ENCODE measurements at regions not wholly inside any gene's neighbourhood (a gene's known extent, or its start where the extent isn't known, plus 50 kb on each side); places are given as distances from the start of the nearest gene placed in this dataset.

GRCh38 chr4:120524237-120524636 is 398.3 kb downstream of the PRDM5 start:
- no peak for DNase-seq

DNA sequence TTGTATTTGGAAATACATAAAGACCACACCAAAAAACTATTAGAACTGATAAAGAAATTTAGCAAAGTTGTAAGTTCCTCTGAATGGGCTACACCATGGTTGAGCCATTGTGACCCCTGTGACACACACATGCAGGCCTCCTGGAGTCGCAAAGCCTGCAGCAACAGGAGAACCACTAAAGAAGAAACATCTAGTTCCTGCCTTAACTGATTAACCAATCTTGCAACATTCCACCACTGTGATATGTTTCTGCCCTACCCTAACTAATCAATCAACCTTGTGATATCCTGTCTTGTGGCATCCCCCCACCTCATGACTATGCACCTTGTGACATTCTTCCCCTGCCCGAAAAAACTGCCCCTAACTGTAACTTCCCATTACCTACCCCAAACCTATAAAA is 401.8 kb downstream of the PRDM5 start:
- DNase-seq: no peak

GRCh38 chr4:120517966-120518365 is 404.6 kb downstream of the PRDM5 start:
- no peak for DNase-seq

GRCh38 chr4:120509719-120510118 is 412.8 kb downstream of the PRDM5 start:
- no peak for DNase-seq

DNA sequence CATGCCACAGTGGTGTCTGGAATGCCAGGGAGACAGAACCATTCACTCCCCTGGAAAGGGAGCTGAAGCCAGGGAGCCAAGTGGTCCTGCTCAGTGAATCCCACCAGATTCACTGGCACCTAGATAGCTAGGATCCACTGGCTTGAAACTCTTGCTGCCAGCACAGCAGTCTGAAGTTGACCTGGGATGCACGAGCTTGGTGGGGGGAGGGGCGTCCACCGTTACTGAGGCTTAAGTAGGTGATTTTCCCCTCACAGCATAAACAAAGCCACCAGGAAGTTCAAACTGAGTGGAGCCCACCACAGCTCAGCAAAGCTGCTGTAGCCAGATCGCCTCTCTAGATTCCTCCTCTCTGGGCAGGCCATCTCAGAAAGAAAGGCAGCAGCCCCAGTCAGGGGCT is 413.3 kb downstream of the PRDM5 start:
- no peak for DNase-seq

GRCh38 chr4:120508036-120508435 is 414.5 kb downstream of the PRDM5 start:
- DNase-seq: no peak

DNA sequence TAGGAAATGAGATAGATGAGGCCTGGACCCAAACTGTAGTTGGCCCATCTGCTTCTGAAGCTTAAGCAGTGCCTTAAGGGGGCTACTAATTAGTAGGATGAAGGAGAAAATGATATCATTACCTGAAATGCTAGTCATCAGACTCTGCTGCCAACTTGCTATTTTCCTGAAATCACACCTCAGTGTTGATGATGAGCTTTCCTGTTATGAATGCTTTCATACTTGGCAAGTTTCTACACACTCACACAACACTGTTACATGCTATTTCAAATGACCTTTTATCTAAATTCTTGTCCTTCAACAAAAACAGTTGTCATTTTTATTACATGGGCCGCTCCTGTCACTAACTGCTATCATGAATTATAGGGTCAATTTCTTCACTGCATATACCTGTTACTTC is 416.0 kb downstream of the PRDM5 start:
- DNase-seq: no peak

DNA sequence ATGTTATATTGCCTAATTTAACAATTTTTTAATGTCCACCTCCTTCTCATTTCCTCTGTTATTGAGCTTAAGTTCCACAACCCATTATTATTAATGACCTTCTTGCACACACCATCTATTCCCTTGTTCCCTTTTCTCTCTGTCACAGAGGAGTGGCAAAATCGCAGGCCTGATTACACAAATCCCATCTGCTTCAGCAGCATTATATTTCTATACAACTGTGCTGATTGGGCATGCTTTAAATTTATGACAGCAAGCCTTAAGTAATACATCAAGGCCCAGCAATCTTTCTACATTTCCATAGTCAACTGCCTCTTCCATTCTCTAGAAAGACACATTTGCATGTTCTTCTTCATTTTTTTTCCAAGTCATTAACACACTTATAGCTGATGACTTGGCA is 423.8 kb downstream of the PRDM5 start:
- no peak for DNase-seq

GRCh38 chr4:120491481-120491880 is 424.8 kb upstream of the MAD2L1 start:
- no peak for DNase-seq

DNA sequence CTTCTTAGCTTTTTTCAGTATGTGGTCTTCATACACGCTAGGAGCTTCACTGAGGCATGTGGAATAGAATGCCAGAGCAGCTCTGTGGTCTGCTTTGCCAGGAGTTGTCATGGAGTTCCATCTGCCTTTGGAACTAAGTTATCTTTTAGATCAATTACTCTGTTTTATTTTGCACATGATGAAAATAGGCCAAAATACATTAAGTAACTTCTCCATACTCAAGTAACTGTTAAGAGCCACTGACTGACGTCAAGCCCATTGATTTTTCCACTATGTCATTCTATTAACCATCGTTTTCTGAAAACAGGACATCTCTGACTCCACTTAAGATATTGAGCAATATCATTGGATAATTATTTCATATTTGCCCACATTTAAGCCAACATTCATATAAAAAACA is 415.1 kb upstream of the MAD2L1 start:
- DNase-seq: no peak

DNA sequence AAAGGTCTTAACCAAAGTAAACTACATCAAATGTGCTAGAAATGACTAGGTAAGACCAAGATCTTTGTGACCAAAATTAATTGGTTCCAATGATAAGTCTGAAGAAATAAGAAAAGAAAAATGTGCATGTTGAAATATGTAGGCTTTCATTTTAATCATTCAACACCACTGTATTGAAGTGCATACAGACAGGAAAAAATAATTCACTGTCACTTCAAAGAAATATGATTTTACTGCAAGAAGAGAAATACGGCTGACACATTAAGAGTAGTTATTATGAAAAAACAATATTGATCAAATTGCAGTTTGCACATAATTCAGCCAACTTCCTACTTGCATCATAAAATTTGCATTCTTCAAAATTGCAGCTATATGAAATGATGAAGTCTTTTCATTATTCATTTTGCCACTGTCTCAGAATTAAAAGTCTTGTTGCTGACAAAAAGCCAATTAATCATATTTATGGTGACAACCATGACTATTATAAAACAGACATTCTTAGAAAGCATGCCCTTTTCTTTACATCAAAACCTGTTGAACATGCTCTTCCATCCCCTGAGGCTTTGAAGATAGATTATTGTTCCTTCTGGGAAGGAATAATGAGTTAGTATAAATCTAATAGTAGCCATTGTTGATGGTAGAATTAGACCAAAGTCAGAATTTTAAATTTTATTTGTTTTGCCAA is 405.9 kb upstream of the MAD2L1 start:
- no peak for DNase-seq

DNA sequence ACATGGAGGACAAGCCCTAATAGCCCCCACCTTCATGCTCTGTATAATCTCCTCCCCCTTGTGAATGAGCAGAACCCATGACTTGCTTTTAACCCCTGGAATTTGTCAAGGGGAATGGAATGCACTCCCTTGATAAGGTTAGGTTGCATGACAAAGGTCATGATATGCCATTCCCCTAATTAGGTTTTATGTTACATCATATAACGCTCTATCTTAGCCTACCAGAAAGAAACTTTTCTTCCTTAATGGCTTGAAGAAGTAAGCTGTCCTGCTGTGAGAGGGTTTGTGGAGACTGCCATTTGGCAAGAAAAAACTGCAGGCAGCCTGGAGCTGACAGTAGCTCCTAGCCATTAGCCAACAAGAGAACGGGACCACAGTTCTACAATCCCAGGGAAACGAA is 399.8 kb upstream of the MAD2L1 start:
- DNase-seq: no peak

GRCh38 chr4:120454788-120455187 is 388.1 kb upstream of the MAD2L1 start:
- no peak for DNase-seq

GRCh38 chr4:120452536-120452935 is 385.9 kb upstream of the MAD2L1 start:
- no peak for DNase-seq

- no peak for DNase-seq
These were observed 385.4 kb upstream of the MAD2L1 start for GRCh38 chr4:120452001-120452400.

- DNase-seq: no peak
These were observed 381.1 kb upstream of the MAD2L1 start for GRCh38 chr4:120447774-120448173.

- DNase-seq: no peak
These were observed 379.5 kb upstream of the MAD2L1 start for GRCh38 chr4:120446051-120446567.

GRCh38 chr4:120445186-120445585 is 378.5 kb upstream of the MAD2L1 start:
- no peak for DNase-seq

GRCh38 chr4:120443116-120443515 is 376.5 kb upstream of the MAD2L1 start:
- no peak for DNase-seq

GRCh38 chr4:120440730-120441129 is 374.1 kb upstream of the MAD2L1 start:
- no peak for DNase-seq

GRCh38 chr4:120435179-120435578 is 368.5 kb upstream of the MAD2L1 start:
- no peak for DNase-seq

DNA sequence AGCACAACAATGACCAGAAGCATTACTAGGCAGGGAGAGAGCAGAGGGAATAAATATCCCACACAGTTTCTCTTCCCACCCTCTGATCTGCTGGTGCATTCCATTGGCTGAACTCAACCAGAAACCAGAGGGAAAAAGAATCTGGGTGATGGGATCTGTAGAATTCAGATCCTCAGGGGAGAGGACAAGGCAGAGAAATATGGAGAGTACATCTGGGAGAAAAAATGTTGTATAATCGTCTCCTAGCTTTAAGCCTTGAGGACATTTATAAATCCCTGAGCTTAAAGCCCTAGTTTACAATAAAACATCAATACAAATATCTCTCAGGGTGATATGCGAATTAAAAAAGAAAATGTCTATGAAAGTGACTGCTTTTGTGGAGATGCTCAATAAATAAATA is 368.1 kb upstream of the MAD2L1 start:
- no peak for DNase-seq

DNA sequence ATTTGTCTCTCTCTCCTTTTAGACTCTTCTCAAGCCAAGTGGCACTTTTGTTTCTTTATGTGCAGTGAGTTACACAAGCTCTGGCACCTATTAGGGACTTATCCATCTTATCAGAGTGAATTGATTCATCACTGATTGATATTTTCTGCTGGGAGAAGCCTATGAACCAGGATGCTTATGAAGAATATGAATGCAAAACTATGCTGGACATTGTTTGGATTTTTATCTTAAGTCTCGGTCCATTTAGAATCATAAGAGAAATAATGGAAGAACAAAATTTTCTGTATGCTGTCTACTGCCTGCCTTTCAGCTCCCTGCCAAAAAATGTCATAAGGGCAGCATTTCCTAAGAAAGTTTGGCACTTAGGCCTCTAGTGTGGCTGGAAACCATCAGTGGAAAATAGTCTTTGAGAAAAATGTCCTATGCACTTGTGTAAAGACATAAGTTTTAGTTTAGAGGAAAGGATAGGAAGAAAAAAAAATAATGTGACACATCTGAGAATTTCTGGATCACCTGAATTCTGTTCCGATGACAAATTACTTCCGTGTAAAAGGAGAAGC is 365.7 kb upstream of the MAD2L1 start:
- no peak for DNase-seq

GRCh38 chr4:120431180-120431579 is 364.5 kb upstream of the MAD2L1 start:
- no peak for DNase-seq

DNA sequence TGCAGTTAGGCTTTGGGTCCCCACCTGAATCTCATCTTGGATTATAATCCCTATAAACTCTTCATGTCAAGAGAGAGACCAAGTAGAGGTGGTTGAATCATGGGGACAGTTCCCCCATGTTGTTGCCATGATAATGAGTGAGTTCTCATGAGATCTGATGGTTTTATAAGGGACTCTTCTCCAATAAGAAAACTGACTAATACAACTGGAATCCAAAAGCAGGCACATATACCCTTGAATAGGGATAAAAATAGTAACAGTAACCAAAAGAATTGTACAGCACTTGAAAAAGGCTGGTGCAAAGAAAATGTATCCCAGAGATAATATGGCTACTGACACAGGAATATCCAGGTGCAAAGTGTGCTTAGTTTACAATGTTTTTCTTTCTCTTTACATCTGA is 351.5 kb upstream of the MAD2L1 start:
- DNase-seq: no peak
